MM.1S (cell line): ENCODE measurements at regions not wholly inside any gene's neighbourhood (a gene's known extent, or its start where the extent isn't known, plus 50 kb on each side); places are given as distances from the start of the nearest gene placed in this dataset.

Source experiments
- CTCF ChIP-seq: fragments of 300-600 bp; sonication (generic); IDR thresholded peaks from 2 replicates; pipeline ENCODE4 v1.5.1; 2016; ENCODE audit warnings: antibody characterized with exemption, low read length, mixed read lengths
- EZH2 ChIP-seq: fragments of 300-600 bp; sonication (generic); optimal IDR thresholded peaks from 2 replicates; pipeline ENCODE3; 2017; ENCODE audit warnings: low read depth, mild to moderate bottlenecking, antibody characterized with exemption, low read length, mixed read lengths
- EZH2phosphoT487 ChIP-seq: fragments of 300-600 bp; sonication (generic); IDR thresholded peaks from 2 replicates; pipeline ENCODE4 v1.6.1; 2018; ENCODE audit warnings: antibody characterized with exemption, low read length

DNA sequence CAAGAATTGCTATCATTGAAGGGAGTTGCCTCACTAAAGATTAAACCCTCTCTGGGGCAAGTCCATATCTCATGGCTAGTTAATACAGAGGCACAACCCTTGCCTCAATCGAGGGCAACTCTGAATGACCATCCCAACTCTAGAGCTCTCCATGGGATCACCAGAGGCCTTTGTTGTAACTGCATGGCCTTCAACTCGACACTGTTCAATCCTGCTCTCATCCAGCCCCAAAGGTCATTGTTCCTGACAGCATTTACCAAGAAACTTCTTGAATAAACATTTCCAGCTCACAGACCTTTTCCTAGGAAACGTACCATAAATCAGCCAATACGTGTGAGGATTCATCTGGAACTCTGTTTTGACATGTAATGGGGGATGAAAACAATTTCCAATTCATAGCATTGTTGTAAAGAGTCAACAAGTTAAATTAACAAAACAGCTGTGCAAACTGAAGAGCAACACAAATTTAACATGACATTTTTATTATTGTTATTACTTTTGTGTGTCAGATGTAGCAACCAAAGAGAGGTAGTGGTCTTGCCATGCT is 452.7 kb downstream of the SUCLA2 start:
- TF ChIP-seq CTCF (no peak), EZH2 (no peak), EZH2phosphoT487 (no peak)
